ENCODE measurements at regions not wholly inside any gene's neighbourhood (a gene's known extent, or its start where the extent isn't known, plus 50 kb on each side); places are given as distances from the start of the nearest gene placed in this dataset.

- no peak for TF ChIP-seq CTCF (IDR thresholded peaks at IDR 0.05; ENCODE audit: low read length)
- no peak for TF ChIP-seq EZH2 (optimal IDR thresholded peaks at IDR 0.05; ENCODE audit: low read depth, low read length)
Observed at GRCh38 chr7:116367171-116367813, 132.2 kb upstream of the CAV2 start.
